ENCODE measurements at regions not wholly inside any gene's neighbourhood (a gene's known extent, or its start where the extent isn't known, plus 50 kb on each side); places are given as distances from the start of the nearest gene placed in this dataset.

DNA sequence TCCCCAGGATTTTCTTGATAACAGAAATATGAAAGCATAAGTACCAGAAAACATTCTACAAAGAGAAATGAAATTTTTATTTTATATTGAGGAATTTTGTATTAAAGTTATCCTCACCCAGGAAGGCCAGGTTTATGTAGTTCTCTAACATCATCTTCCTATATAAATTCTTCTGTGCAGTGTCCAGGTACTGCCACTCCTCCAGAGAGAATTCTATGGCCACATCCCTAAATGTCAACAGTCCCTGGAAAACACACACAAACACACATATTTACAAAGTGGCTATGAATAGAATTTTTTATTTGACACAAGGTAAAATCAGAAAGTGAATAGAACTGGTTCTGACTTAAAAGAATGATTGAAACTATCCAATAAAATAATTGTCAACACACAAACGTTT, 110.5 kb upstream of the ZNF91 start:
- TF ChIP-seq, protein P1, sequence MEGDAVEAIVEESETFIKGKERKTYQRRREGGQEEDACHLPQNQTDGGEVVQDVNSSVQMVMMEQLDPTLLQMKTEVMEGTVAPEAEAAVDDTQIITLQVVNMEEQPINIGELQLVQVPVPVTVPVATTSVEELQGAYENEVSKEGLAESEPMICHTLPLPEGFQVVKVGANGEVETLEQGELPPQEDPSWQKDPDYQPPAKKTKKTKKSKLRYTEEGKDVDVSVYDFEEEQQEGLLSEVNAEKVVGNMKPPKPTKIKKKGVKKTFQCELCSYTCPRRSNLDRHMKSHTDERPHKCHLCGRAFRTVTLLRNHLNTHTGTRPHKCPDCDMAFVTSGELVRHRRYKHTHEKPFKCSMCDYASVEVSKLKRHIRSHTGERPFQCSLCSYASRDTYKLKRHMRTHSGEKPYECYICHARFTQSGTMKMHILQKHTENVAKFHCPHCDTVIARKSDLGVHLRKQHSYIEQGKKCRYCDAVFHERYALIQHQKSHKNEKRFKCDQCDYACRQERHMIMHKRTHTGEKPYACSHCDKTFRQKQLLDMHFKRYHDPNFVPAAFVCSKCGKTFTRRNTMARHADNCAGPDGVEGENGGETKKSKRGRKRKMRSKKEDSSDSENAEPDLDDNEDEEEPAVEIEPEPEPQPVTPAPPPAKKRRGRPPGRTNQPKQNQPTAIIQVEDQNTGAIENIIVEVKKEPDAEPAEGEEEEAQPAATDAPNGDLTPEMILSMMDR (IDR thresholded peaks at IDR 0.05): no peak
- no peak for TF ChIP-seq POLR2A (IDR thresholded peaks at IDR 0.05)
